NB4 (cell line): ENCODE measurements at regions not wholly inside any gene's neighbourhood (a gene's known extent, or its start where the extent isn't known, plus 50 kb on each side); places are given as distances from the start of the nearest gene placed in this dataset.

Experiments
- DNase-seq: peaks from one replicate; pipeline ENCODE4 v3.0.0; 2010; ENCODE audit warnings: low read depth
- H3K4me3 ChIP-seq: one replicate; pipeline ENCODE4 v1.5.1; 2011; ENCODE audit warnings: mild to moderate bottlenecking, low read depth, low read length, moderate library complexity
- MYC ChIP-seq: IDR thresholded peaks from 2 replicates; pipeline ENCODE4 v1.6.1; 2011; ENCODE audit warnings: low read depth, low read length
- POLR2A ChIP-seq: IDR thresholded peaks from 2 replicates; pipeline ENCODE4 v1.6.1; 2011; ENCODE audit warnings: mild to moderate bottlenecking; ENCODE audit not compliant: insufficient read length; ENCODE audit errors: extremely low read depth
- TF ChIP-seq, protein P1 (sequence below): IDR thresholded peaks from 2 replicates; pipeline ENCODE4 v1.6.1; 2011; ENCODE audit warnings: low read depth, low read length
- TF ChIP-seq, protein P2 (sequence below): IDR thresholded peaks from one replicate; pipeline ENCODE4 v1.5.1; 2012; ENCODE audit warnings: low read depth, low read length

GRCh38 chr6:150730801-150731457 is 131.2 kb downstream of the PLEKHG1 start:
- no peak for DNase-seq
- no peak overlapping the region for H3K4me3 ChIP-seq
- TF ChIP-seq POLR2A (no peak), MYC (no peak)
- TF ChIP-seq, protein P1, sequence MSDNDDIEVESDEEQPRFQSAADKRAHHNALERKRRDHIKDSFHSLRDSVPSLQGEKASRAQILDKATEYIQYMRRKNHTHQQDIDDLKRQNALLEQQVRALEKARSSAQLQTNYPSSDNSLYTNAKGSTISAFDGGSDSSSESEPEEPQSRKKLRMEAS: no peak
- TF ChIP-seq, protein P2, sequence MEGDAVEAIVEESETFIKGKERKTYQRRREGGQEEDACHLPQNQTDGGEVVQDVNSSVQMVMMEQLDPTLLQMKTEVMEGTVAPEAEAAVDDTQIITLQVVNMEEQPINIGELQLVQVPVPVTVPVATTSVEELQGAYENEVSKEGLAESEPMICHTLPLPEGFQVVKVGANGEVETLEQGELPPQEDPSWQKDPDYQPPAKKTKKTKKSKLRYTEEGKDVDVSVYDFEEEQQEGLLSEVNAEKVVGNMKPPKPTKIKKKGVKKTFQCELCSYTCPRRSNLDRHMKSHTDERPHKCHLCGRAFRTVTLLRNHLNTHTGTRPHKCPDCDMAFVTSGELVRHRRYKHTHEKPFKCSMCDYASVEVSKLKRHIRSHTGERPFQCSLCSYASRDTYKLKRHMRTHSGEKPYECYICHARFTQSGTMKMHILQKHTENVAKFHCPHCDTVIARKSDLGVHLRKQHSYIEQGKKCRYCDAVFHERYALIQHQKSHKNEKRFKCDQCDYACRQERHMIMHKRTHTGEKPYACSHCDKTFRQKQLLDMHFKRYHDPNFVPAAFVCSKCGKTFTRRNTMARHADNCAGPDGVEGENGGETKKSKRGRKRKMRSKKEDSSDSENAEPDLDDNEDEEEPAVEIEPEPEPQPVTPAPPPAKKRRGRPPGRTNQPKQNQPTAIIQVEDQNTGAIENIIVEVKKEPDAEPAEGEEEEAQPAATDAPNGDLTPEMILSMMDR: no peak

DNA sequence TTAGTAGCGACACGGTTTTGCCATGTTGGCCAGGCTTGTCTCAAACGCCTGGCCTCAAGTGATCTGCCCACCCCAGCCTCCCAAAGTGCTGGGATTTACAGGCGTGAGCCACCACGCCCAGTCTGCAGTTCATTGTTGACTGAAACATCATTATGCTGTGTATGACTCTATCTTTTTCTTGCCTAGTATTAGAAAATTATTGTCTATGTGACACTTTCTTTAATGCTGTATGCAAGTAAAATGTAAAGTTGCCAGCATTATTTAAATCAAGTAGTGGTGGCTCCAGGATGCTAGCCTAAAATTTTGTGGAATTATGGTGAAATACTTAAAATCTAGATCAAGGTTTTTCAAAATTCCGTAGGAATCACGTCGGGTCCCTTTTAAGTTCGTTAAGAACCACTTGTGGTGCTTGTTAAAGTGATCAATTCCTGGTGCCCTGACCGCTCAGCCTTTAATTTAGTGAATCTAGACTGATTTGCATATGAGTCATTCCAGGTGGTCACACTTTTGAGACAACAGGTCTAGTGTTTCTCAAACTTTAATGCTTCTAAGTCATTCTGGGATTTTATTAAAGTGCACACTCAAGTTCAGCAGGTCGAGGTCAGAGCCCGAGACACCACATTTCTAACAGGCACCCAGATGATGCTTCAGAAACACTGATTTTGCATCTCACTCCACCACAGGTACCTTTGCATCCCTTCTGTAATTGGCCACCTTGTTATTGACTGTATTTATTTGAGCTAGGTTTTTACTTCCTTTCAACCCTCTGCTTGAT is 132.6 kb upstream of the MTHFD1L start:
- TF ChIP-seq POLR2A: no peak

GRCh38 chr6:150733726-150734125 is 131.8 kb upstream of the MTHFD1L start:
- TF ChIP-seq, protein P2: no peak
- TF ChIP-seq, protein P1: no peak
- TF ChIP-seq MYC: no peak
- TF ChIP-seq POLR2A: no peak
- no peak overlapping the region for H3K4me3 ChIP-seq
- DNase-seq: no peak

More for the DNA sequence above, 132.6 kb upstream of the MTHFD1L start:
- no peak overlapping the region for H3K4me3 ChIP-seq
- DNase-seq: no peak

DNA sequence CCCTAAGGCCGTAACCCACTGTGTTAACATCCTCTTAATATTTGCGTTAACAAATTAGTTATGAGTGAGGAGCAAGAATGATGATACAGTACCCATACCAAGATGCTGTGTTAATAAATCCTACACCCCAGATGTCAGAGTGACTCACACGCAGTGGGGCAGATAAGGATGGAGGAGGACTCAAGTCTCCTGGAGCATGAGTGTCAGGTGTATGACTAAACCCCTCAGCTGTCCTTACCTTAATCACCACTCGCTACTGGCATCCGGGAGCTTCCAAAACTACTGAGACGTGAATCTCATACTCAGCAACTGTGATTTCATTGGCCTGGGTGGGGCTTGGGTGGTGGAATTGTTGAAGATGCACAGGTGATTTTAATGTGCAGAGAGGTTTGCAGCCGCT is 131.3 kb upstream of the MTHFD1L start:
- TF ChIP-seq, protein P2: no peak
- TF ChIP-seq, protein P1: no peak
- TF ChIP-seq MYC (no peak), POLR2A (no peak)
- H3K4me3 ChIP-seq: no peak overlapping the region
- DNase-seq: no peak

DNA sequence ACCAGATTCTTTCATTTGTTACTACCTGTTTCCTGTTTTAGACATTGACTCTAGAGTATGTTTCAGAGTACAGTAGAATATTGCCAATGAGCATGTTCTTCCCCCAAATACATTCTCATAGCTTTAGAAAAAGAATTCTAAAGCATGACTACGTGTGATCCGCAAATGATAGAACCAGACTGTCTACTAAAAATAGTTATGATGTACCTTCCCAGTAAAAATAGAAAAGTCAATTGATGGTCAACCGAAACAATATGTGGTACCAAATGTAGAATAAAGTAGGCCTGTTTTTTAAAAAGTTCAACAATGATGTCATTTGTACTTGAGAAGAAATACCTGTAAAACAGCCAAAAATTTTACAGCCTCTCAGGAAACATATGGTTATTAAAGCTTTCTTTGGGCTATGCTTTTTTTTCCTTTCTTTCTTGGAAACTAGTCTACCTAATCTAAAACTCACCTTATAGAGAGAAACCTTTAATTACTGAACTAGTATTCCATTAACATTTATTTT is 130.1 kb upstream of the MTHFD1L start:
- no peak for TF ChIP-seq MYC
- TF ChIP-seq, protein P1: no peak
- no peak overlapping the region for H3K4me3 ChIP-seq
- no peak for DNase-seq

GRCh38 chr6:150738092-150738629 is 127.3 kb upstream of the MTHFD1L start:
- no peak overlapping the region for H3K4me3 ChIP-seq
- DNase-seq: no peak
- no peak for TF ChIP-seq POLR2A
- TF ChIP-seq MYC: no peak
- TF ChIP-seq, protein P1: no peak
- TF ChIP-seq, protein P2: no peak
